ENCODE measurements at regions not wholly inside any gene's neighbourhood (a gene's known extent, or its start where the extent isn't known, plus 50 kb on each side); places are given as distances from the start of the nearest gene placed in this dataset.

DNA sequence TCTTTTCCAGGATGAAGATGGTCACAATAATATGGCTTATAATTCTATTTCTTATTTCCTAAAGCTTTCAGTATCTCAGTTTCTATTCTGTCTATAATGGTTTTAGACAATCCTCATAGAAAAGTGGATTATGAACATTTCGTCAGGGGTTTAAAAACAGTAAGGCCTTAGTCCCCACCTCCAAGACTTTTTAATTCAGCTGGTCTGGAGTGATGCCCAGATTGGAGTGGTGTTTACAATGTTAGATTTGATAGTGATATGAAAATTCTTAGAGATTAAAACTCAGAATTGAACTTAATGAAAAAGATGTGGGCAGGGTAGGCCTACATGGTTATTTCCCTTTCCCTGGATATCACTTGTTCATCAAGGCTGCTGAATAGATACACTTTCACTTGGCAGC lies 1238.3 kb downstream of the SORCS3 start:
- DNase-seq (ENCODE audit: low spot score): no peak

- DNase-seq (ENCODE audit: low spot score): peak; percentile 64
These were observed 1234.0 kb downstream of the SORCS3 start for GRCh38 chr10:105875050-105875449.

DNA sequence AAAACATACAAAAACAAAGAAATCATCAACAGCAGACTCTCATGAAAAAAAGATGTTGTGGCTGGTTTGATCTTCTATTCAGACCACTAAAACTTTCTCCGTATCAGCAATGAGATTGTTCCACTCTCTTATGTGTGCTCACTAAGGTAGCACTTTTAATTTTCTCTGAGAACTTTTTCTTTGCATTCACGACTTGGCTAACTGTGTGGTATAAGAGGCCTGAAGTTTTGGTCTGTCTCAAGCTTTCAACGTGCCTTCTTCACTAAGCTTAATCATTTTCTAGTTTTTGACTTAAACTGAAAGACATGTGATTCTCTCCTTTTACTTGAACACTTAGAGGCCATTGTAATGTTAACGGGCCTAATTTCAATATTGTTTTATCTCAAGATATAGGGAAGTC lies 1231.6 kb downstream of the SORCS3 start:
- no peak for DNase-seq (ENCODE audit: low spot score)

- no peak for DNase-seq (ENCODE audit: low spot score)
These were observed 1227.8 kb downstream of the SORCS3 start for GRCh38 chr10:105868935-105869334.

DNA sequence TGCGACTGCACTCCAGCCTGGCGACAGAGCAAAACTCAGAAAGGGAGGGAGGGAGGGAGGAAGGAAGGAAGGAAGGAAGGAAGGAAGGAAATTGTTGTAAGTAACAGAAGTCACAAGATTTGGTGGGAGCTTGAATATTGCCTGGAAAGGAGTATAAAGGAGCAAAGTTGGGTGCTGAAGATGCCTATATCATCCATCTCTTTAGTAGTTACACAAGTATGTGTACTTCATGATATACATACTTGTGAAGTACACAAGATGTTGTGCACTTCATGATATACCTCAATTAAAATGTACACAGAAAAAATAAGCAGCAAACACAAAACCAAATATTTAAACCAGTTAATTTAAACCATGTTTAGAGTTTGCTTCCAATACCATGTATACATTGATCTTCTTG lies 1223.8 kb downstream of the SORCS3 start:
- no peak for DNase-seq (ENCODE audit: low spot score)

GRCh38 chr10:105857268-105858264 lies 1216.5 kb downstream of the SORCS3 start:
- DNase-seq (ENCODE audit: low spot score): no peak

DNA sequence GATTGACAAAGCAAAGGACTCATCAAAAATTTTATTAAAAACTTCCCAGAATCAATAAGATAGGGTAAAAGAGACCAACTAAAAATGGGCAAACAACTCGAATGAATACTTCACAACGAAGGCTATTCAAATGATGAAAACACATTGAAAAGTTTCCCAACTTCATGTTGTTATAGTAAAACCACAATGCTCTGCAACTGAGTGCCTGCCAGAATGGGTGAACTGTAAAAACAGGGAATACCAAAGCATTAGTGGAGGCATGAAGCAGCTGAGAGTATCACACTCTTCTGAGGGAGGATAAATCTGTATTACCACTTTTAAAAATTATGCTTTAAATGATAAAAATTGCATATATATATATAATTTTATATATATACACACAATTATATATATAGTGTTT lies 1214.7 kb downstream of the SORCS3 start:
- DNase-seq (ENCODE audit: low spot score): no peak

GRCh38 chr10:105844676-105845570 lies 1203.8 kb downstream of the SORCS3 start:
- DNase-seq (ENCODE audit: low spot score): no peak

DNA sequence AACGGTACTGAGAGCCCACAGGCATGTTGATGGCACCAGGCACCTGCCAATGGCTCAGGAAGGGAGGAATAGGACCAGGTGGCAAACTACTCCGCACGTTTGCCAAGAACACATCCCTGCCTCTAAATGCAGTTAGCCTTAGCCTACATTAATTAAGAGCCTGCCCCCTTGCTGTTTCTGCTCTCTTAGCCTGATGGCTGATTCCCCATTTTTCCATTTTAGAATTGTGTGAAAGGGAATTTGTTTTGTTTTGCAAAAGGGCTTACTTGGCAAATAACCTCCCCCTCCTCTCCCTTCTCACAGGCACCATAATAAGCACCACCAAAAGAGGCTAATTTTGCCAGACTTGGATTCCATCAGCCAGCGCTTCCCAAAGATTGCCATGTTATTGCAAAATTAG lies 1203.2 kb downstream of the SORCS3 start:
- no peak for DNase-seq (ENCODE audit: low spot score)

DNA sequence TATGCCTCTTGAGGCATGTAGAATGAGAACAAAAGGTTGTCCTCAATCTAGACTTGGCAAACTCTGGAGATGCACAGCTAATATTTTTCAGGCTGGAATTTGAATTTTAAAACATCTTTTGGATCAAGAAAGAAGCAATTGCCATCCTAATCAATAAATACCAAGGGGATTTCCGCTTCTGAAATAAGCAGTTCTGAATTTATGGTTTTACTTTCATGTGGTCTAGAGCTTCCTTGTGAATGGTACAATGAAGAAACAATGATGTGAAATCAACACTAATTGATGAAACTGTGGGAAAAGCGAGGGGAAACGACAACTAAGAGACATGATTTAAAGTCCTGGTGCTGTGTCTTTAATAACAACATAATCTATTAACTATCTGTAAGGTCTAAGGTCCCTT lies 1202.7 kb downstream of the SORCS3 start:
- no peak for DNase-seq (ENCODE audit: low spot score)

- DNase-seq (ENCODE audit: low spot score): no peak
These were observed 1199.2 kb downstream of the SORCS3 start for GRCh38 chr10:105840288-105840770.

DNA sequence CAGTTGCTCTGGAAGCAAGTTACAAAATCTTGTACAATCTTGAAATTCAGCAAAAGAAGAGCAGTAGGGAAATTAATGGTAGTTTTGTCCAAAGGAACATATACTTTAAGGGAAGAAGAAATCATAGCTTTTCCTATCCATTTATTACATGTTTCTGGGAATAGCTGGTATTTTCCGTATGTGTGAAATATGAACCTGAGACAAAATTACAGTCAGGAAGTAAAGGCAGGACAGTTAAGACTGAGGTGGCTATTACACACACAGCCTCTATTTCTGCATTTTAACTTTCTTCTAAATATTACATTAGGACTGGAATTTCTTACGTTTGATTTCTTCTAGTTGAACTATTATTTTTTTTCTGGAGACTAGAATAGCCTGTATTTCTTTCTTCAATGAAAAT lies 1197.3 kb downstream of the SORCS3 start:
- no peak for DNase-seq (ENCODE audit: low spot score)

DNA sequence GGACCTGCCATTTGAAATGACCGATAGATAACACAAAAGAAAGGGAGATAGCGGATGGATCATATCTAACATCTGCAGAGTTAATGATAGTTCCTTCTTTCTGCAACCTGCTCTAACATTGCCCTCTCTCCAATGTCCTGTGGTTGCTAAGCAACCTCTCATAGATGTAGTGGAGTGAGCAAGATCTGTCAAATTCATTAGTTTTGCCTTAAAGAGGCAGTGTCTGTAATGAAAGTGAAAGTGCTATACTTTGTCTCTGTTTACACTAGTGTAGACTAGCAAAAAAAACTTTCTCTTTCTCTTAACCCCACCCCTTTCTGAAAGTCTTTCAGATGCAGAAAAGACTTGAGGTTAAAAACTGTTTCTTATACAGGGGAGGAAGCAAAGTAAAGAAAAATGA lies 1196.9 kb downstream of the SORCS3 start:
- DNase-seq (ENCODE audit: low spot score): peak; percentile 49

DNA sequence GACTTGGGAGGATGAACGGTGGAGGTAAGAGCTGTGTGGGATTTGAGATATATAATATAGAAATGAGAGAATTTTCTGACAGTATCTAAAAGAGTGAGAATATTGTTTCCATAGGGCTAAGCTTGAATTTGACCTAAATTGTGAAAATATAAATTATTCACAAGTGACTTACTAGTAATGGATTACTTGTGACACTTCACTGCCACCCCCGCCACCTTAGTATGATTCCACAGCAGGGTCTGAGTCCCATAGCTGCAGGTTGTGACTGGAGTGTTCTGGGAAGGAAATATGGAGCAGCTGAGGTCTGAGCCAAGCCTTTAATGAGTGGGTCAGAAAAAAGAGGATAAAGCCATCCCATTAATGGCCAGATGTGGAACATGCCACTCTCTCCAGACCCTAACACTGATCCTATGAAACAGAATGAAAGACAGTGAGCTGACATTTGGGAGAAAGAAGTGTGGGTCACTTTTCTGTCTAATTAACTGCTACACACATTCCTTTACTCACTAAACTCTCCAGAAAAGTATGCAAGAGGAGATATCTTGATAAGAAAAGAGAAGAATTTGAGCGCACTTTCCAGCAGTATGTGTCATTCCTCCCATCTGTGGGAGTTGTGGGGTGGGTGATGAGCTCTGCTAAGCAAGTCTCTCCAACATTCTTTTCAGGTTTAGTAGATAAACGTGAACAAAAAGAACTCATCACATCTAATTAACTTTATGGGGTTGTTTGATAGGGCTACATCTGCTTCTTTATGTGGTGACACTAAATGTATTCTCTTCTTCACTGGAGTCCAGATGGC lies 1193.4 kb downstream of the SORCS3 start:
- peak; percentile 48 for DNase-seq (ENCODE audit: low spot score)

DNA sequence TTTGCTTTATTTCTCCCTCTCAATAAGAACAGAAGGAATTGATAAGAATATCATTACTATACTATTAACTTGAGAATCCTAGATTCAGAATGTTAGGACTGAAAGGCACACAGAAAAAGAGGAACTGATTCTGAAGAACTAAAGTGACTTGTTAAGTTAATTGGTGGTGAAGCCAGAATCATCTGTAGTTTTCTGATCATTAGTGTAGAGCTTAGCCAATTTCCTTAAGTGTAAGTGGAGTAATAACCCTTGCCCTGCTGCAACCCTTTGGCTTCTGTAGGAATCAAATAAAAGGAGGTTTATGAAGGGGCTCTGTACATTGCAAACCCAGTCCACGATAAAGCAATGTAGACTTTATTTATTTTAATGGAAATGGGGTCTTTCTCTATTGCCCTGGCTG lies 1186.0 kb downstream of the SORCS3 start:
- no peak for DNase-seq (ENCODE audit: low spot score)

DNA sequence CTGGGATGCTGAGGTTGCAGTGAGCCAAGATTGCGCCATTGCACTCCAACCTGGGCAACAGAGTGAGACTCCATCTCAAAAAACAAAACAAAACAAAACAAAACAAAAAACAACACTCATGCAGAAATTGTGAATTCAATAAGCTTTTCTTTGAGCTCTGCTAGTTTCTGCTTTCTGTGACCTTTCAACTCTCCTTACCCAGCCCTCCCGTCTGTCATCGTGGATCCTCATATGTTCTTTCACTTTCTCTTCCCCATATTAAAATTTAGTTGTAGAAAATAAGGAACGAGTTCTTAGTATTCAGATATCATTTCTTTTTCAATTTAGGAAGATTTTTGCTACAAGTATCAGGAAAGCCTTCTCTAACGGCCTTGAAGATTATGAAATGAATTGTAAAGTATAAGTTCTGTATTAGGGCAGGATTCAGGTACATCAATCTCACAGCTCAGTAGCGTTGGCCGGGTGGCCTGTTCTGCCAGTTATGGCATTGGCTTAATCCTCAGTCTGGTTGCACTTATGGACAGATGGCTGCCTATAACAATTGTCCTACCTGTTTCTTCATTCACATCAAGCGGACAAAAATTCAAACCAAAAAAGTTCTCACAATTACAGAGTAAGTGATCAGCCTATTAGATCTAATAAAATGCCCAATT lies 1167.0 kb downstream of the SORCS3 start:
- DNase-seq (ENCODE audit: low spot score): no peak

DNA sequence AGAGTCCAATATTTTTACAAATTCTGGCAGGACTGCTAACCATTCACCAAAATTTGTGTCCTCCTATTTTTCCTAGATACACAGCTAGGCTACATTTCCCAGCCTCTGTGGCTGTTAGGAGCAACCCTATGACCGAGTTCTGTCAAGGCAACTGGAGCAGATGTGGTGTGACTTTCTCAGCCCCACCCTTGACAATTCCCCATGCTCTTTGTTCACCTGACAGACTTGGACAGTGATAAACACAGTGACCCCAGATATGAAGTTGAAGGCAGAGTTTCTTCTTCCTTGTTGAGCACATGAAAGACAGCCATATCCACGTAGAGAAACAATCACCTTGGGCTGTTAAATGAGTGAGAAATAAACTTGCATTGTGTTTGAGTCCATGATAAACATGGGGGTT lies 1162.1 kb downstream of the SORCS3 start:
- DNase-seq (ENCODE audit: low spot score): no peak

GRCh38 chr10:105800641-105801040 lies 1159.6 kb downstream of the SORCS3 start:
- DNase-seq (ENCODE audit: low spot score): no peak

- no peak for DNase-seq (ENCODE audit: low spot score)
These were observed 1157.3 kb downstream of the SORCS3 start for GRCh38 chr10:105798328-105798889.

GRCh38 chr10:105797234-105797890 lies 1156.3 kb downstream of the SORCS3 start:
- DNase-seq (ENCODE audit: low spot score): peak; percentile 43
